ENCODE measurements at regions not wholly inside any gene's neighbourhood (a gene's known extent, or its start where the extent isn't known, plus 50 kb on each side); places are given as distances from the start of the nearest gene placed in this dataset.

DNA sequence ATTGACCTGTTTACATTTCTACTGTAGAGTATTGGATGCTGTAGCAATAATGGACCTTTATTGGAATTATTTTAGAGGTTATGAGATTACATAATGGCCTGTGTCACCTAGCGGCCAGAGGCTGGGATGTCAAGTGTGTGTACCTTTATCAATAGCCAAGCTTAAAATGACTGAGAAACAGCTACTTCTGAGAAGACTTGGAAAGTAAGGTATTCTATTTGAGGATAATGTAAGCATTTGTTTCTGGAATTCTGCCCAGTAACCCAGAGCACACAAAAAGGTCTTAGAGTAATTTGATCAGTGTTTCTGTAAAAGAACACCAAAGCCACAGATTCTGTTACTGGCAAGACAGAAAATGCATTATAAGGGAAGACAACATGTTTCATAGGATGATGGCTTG is 116.8 kb downstream of the MACIR start:
- TF ChIP-seq, protein P1, sequence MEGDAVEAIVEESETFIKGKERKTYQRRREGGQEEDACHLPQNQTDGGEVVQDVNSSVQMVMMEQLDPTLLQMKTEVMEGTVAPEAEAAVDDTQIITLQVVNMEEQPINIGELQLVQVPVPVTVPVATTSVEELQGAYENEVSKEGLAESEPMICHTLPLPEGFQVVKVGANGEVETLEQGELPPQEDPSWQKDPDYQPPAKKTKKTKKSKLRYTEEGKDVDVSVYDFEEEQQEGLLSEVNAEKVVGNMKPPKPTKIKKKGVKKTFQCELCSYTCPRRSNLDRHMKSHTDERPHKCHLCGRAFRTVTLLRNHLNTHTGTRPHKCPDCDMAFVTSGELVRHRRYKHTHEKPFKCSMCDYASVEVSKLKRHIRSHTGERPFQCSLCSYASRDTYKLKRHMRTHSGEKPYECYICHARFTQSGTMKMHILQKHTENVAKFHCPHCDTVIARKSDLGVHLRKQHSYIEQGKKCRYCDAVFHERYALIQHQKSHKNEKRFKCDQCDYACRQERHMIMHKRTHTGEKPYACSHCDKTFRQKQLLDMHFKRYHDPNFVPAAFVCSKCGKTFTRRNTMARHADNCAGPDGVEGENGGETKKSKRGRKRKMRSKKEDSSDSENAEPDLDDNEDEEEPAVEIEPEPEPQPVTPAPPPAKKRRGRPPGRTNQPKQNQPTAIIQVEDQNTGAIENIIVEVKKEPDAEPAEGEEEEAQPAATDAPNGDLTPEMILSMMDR (IDR thresholded peaks at IDR 0.05): peak in 1 of 4 experiments; percentile 20
- TF ChIP-seq POLR2A (IDR thresholded peaks at IDR 0.05): no peak
- H3K9me3 ChIP-seq: no peaks in the 10 kb centered on the region
- 28% methylated on average over 1 of the region's 1 CpG for WGBS
- no peaks in the 10 kb centered on the region for H3K4me1 ChIP-seq (replicated peaks)
- H3K27ac ChIP-seq: no peak overlapping the region
- H3K4me3 ChIP-seq: no peak overlapping the region
- no peak for DNase-seq (ENCODE audit: low spot score)
- no peaks in the 10 kb centered on the region for H3K36me3 ChIP-seq
- H3K27me3 ChIP-seq (replicated peaks; ENCODE audit: insufficient read depth): no peaks in the 10 kb centered on the region
- intact Hi-C loops (cut with DNase I): no loop called here

- DNase-seq (ENCODE audit: low spot score): no peak
- intact Hi-C loops (cut with DNase I): no loop called here
- H3K27me3 ChIP-seq (replicated peaks; ENCODE audit: insufficient read depth): no peaks in the 10 kb centered on the region
- H3K36me3 ChIP-seq: no peaks in the 10 kb centered on the region
- H3K9me3 ChIP-seq: no peaks in the 10 kb centered on the region
- H3K4me3 ChIP-seq: no peak overlapping the region
- WGBS: 44% methylated on average over 4 of the region's 4 CpGs
- no peak for TF ChIP-seq POLR2AphosphoS5 (IDR thresholded peaks at IDR 0.05)
- H3K4me1 ChIP-seq (replicated peaks): no peaks in the 10 kb centered on the region
- H3K27ac ChIP-seq: no peak overlapping the region
Measured at GRCh38 chr5:103374473-103374963, 116.0 kb downstream of the MACIR start.

DNA sequence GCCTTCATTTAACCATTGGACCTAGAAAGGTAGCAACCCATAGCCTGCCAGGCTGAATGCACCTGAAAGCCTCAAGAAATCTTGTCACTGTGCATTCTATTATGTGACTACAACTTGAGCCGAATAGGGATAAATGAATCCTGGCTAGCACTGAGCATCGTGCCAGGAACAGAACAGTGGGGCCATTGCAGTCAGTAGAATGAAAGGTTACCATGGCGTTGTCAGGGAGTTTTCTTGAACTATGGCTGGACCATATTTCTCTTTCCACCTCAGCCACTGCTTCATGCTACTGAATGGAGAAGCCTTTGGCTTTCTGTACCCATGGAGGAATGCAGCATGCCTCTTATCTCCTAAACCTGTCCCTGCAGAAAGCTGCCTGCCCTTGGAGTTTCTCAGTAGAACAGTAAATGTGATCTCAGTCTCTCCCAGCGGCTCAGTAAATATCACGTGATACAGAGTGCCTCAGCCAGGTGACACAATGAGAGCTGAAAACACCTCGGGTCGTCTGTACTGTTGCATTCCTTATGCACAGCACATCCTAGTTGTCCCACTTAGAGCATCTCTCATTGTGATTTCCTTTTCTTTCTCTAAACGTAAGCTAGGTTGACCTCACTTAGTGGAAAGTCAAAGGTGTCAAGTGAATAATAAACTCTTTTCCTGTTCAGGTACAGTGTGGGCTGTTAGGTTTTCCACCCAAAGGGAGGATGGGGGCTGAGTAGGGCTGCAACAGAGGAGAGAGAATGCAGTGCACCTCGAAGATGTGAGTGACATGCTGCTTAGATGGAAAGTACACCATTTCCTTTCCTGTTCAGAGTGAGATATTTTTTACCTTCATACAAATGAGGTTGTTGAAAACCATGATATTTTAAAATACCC is 115.3 kb downstream of the MACIR start:
- WGBS: 33% methylated on average over 9 of the region's 9 CpGs
- H3K36me3 ChIP-seq: no peaks in the 10 kb centered on the region
- no peaks in the 10 kb centered on the region for H3K9me3 ChIP-seq
- no peak overlapping the region for H3K27ac ChIP-seq
- DNase-seq (ENCODE audit: low spot score): peak; percentile 25
- no peaks in the 10 kb centered on the region for H3K4me1 ChIP-seq (replicated peaks)
- H3K4me3 ChIP-seq: no peak overlapping the region
- intact Hi-C loops (cut with DNase I): no loop called here
- no peaks in the 10 kb centered on the region for H3K27me3 ChIP-seq (replicated peaks; ENCODE audit: insufficient read depth)
- TF ChIP-seq POLR2A (IDR thresholded peaks at IDR 0.05): no peak
- TF ChIP-seq POLR2AphosphoS5 (IDR thresholded peaks at IDR 0.05): no peak
- TF ChIP-seq, protein P1 (IDR thresholded peaks at IDR 0.05): no peak

DNA sequence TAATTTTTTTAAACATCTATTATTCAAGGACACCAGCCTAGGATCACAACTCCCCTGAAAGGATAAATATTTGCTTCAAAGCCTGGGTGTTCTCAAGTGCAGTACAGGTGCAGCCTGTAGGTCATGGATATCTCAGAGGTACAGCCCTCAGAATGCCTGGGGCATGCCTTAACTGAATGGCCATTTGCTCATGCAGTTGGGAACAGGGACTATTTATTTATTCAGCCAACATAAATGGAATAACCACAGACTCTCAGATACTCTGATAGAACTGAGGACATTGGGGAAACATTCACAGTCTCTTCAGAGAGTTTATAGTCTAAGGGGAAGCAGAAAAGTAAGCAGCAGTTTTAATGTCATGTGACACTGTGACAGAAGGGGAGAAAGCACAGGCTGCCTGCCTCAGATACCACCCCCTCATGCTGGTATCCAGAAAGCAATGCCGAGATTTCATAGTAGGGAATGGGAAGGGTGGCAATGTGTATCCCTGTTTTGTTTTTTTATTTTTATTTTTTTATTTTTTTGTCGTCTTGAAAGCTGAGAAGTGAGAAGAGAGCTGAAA is 112.6 kb downstream of the MACIR start:
- Histone ChIP-seq H3K27ac (no peak overlapping the region), H3K27me3 (replicated peaks; ENCODE audit: insufficient read depth) (no peaks in the 10 kb centered on the region), H3K4me1 (replicated peaks) (no peaks in the 10 kb centered on the region), H3K36me3 (no peaks in the 10 kb centered on the region), H3K4me3 (no peak overlapping the region), H3K9me3 (no peaks in the 10 kb centered on the region)
- no peak for TF ChIP-seq POLR2AphosphoS5 (IDR thresholded peaks at IDR 0.05)
- TF ChIP-seq, protein P1 (IDR thresholded peaks at IDR 0.05): no peak
- no peak for TF ChIP-seq POLR2A (IDR thresholded peaks at IDR 0.05)
- WGBS: 28% methylated on average over 2 of the region's 2 CpGs
- no peak for DNase-seq (ENCODE audit: low spot score)
- intact Hi-C loops (cut with DNase I): no loop called here

- TF ChIP-seq, protein P1 (IDR thresholded peaks at IDR 0.05): no peak
- TF ChIP-seq POLR2A (IDR thresholded peaks at IDR 0.05): no peak
- no peak for TF ChIP-seq POLR2AphosphoS5 (IDR thresholded peaks at IDR 0.05)
- WGBS: 78% methylated on average over 2 of the region's 2 CpGs
- H3K9me3 ChIP-seq: no peaks in the 10 kb centered on the region
- H3K36me3 ChIP-seq: no peaks in the 10 kb centered on the region
- no peak overlapping the region for H3K4me3 ChIP-seq
- no peak overlapping the region for H3K27ac ChIP-seq
- DNase-seq (ENCODE audit: low spot score): no peak
- intact Hi-C loops (cut with DNase I): no loop called here
- H3K4me1 ChIP-seq (replicated peaks): no peaks in the 10 kb centered on the region
- no peaks in the 10 kb centered on the region for H3K27me3 ChIP-seq (replicated peaks; ENCODE audit: insufficient read depth)
Measured at GRCh38 chr5:103369125-103370120, 110.9 kb downstream of the MACIR start.

Measured in prostate gland (tissue), 2 donors.